ENCODE measurements at regions not wholly inside any gene's neighbourhood (a gene's known extent, or its start where the extent isn't known, plus 50 kb on each side); places are given as distances from the start of the nearest gene placed in this dataset.

GRCh38 chr12:93054021-93054420 lies 124.9 kb upstream of the EEA1 start:
- ChIA-PET CTCF (no interaction called here), POLR2A (no interaction called here), RAD21 (ENCODE audit: low non-redundant PET in 1 of 2, low total read pairs in 2 of 2, uncharacterized antibody in 2 of 2, unreplicated experiment in 2 of 2) (no interaction called here)
- Histone ChIP-seq H3K4me3 (replicated peaks in 1 of 2; ENCODE audit: low read depth in 1 of 2, low read length in 2 of 2) (no peak overlapping the region), H3K36me3 (ENCODE audit: control insufficient read depth in 1 of 2, insufficient read depth in 2 of 2, low read length in 2 of 2) (no peaks in the 10 kb centered on the region), H3K4me1 (ENCODE audit: control insufficient read depth in 1 of 2, insufficient read depth in 2 of 2, low read length in 2 of 2) (peaks cover 6 to 8% of the 10 kb centered on the region in 2 experiments; a peak in 3 of 4 replicates), H4K20me1 (ENCODE audit: insufficient read depth) (no peaks in the 10 kb centered on the region), H3K9ac (ENCODE audit: low read length) (no peak overlapping the region), H2AFZ (ENCODE audit: low read depth, low read length, poor library complexity, severe bottlenecking) (no peak overlapping the region), H3K27me3 (ENCODE audit: insufficient read depth, low read length) (no peaks in the 10 kb centered on the region), H3K4me2 (ENCODE audit: low read length) (no peak overlapping the region), H3K9me2 (ENCODE audit: insufficient read depth) (no peaks in the 10 kb centered on the region), H3K9me3 (ENCODE audit: control insufficient read depth in 1 of 2, insufficient read depth in 1 of 2, low read depth in 1 of 2, low read length in 2 of 2) (no peaks in the 10 kb centered on the region), H3K27ac (ENCODE audit: low read depth, low read length) (no peak overlapping the region), H3K79me2 (ENCODE audit: insufficient read depth, low read length) (no peaks in the 10 kb centered on the region)
- ATAC-seq (no peak), DNase-seq (ENCODE audit: low read depth, low spot score) (no peak)
- intact Hi-C loops (cut with micrococcal nuclease), result no loop called here
- no TSS peak for BruUV-seq (replicated peaks)
- TF ChIP-seq CBX3 (IDR thresholded peaks at IDR 0.05; ENCODE audit: low read depth) (no peak), REST (IDR thresholded peaks at IDR 0.05; ENCODE audit: low read depth) (no peak), ZBTB33 (IDR thresholded peaks at IDR 0.05; ENCODE audit: extremely low read depth, insufficient replicate concordance, low read length) (no peak), TCF7L2 (IDR thresholded peaks at IDR 0.05; ENCODE audit: borderline replicate concordance, extremely low read depth, insufficient read depth, insufficient read length) (no peak), YY1 (IDR thresholded peaks at IDR 0.05; ENCODE audit: extremely low read depth, insufficient replicate concordance, low read depth, low read length) (no peak), MAX (IDR thresholded peaks at IDR 0.05) (no peak), POLR2AphosphoS5 (IDR thresholded peaks at IDR 0.05; ENCODE audit: low read depth, low read length) (no peak), POLR2A (IDR thresholded peaks at IDR 0.05; ENCODE audit: borderline replicate concordance, extremely low read depth, insufficient read depth, insufficient read length) (no peak), EZH2 (IDR thresholded peaks at IDR 0.05) (no peak), ZFX (IDR thresholded peaks at IDR 0.05) (no peak), CTCF (IDR thresholded peaks at IDR 0.05 in 2 of 3, conservative IDR thresholded peaks at IDR 0.05 in 1 of 3; ENCODE audit: borderline replicate concordance in 1 of 3, insufficient read depth in 1 of 3, low read depth in 2 of 3, low read length in 2 of 3) (no peak), EZH2phosphoT487 (IDR thresholded peaks at IDR 0.05; ENCODE audit: borderline replicate concordance) (no peak)
